ENCODE measurements at regions not wholly inside any gene's neighbourhood (a gene's known extent, or its start where the extent isn't known, plus 50 kb on each side); places are given as distances from the start of the nearest gene placed in this dataset.

DNA sequence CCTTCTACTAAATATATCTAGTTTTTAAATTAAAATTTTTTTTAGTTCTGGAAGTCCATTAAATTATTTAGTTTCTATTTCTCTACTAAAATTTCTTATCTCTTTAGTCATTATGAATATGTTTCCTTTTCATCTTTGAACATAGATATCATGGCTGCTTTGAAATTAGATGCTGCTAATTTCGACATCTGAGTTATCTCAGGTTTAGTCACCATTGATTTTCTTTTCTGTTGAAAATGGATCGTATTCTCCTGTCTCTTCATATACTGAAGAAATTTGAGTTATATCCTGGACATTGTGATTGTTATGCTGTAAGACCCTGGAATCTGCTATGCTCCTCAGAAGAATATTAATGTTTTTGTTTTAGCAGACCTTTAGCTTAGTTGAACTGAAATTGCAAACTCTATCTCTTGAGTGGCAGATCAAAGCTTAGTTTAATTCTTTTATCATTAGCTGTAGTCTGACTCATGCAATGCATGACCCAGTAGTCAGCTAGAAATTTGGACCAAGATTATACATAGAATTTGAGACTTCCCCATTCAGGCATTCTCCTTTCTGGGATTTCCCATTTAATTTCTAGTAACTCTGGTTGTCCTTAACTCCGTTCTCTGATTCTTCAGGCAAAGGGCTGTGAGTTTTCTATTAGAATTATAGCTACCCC lies 439.8 kb upstream of the IL12A start:
- no peak for TF ChIP-seq EZH2phosphoT487 (IDR thresholded peaks at IDR 0.05; ENCODE audit: borderline replicate concordance, low read length)
- TF ChIP-seq, protein P1, sequence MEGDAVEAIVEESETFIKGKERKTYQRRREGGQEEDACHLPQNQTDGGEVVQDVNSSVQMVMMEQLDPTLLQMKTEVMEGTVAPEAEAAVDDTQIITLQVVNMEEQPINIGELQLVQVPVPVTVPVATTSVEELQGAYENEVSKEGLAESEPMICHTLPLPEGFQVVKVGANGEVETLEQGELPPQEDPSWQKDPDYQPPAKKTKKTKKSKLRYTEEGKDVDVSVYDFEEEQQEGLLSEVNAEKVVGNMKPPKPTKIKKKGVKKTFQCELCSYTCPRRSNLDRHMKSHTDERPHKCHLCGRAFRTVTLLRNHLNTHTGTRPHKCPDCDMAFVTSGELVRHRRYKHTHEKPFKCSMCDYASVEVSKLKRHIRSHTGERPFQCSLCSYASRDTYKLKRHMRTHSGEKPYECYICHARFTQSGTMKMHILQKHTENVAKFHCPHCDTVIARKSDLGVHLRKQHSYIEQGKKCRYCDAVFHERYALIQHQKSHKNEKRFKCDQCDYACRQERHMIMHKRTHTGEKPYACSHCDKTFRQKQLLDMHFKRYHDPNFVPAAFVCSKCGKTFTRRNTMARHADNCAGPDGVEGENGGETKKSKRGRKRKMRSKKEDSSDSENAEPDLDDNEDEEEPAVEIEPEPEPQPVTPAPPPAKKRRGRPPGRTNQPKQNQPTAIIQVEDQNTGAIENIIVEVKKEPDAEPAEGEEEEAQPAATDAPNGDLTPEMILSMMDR (IDR thresholded peaks at IDR 0.05; ENCODE audit: low read depth, low read length, poor library complexity, severe bottlenecking) = no peak

Data from DOHH2 (cell line).